Liver (tissue), 8 donors: ENCODE measurements at regions not wholly inside any gene's neighbourhood (a gene's known extent, or its start where the extent isn't known, plus 50 kb on each side); places are given as distances from the start of the nearest gene placed in this dataset.

Experiments
- DNase-seq: peaks from one replicate; pipeline ENCODE4 v3.0.0-alpha.2; 2017; ENCODE audit warnings: low spot score
- H3K27ac ChIP-seq, 2 donors: one replicate each; pipeline ENCODE4 v1.7.0; 2013; ENCODE audit warnings: inconsistent platforms in 2 of 2, low read length in 2 of 2, control low read depth in 1 of 2, low read depth in 1 of 2, mild to moderate bottlenecking in 1 of 2
- H3K27me3 ChIP-seq, 4 donors: one replicate each; pipeline versions ENCODE4 v1.6.1 to v1.7.0; 2013; ENCODE audit warnings: low read length in 3 of 4, inconsistent platforms in 1 of 4, mild to moderate bottlenecking in 1 of 4, moderate library complexity in 1 of 4; ENCODE audit not compliant: control insufficient read depth in 4 of 4, insufficient read depth in 4 of 4
- H3K36me3 ChIP-seq, 4 donors: one replicate each; pipeline versions ENCODE4 v1.6.1 to v1.7.0; 2013; ENCODE audit warnings: low read length in 3 of 4, mild to moderate bottlenecking in 3 of 4, low read depth in 1 of 4, moderate library complexity in 1 of 4; ENCODE audit not compliant: control insufficient read depth in 4 of 4, insufficient read depth in 3 of 4
- H3K4me1 ChIP-seq, 4 donors: one replicate each; pipeline versions ENCODE4 v1.6.1 to v1.7.0; 2013; ENCODE audit warnings: low read length in 3 of 4, mild to moderate bottlenecking in 3 of 4, moderate library complexity in 1 of 4; ENCODE audit not compliant: control insufficient read depth in 4 of 4, insufficient read depth in 4 of 4
- H3K4me3 ChIP-seq, 3 donors: one replicate each; pipeline versions ENCODE4 v1.6.1 to v1.7.0; 2013; ENCODE audit warnings: low read length in 3 of 3, control low read depth in 1 of 3, low read depth in 1 of 3, mild to moderate bottlenecking in 1 of 3
- H3K9ac ChIP-seq, 2 donors: one replicate each; pipeline ENCODE4 v1.7.0; 2013; ENCODE audit warnings: low read length in 2 of 2, mild to moderate bottlenecking in 2 of 2, moderate library complexity in 2 of 2, control low read depth in 1 of 2, low read depth in 1 of 2
- H3K9me3 ChIP-seq, 4 donors: one replicate each; pipeline versions ENCODE4 v1.6.1 to v1.7.0; 2013; ENCODE audit warnings: low read length in 3 of 4; ENCODE audit not compliant: control insufficient read depth in 4 of 4
- EGR1 ChIP-seq, 2 donors: IDR thresholded peaks; 2 replicates each; pipeline ENCODE4 v1.6.1; 2016 to 2018; ENCODE audit warnings: antibody characterized with exemption in 2 of 2, low read depth in 2 of 2
- FOXA1 ChIP-seq: IDR thresholded peaks from 2 replicates; pipeline ENCODE4 v1.6.1; 2016; ENCODE audit warnings: antibody characterized with exemption
- FOXA2 ChIP-seq: IDR thresholded peaks from 2 replicates; pipeline ENCODE4 v1.6.1; 2016; ENCODE audit warnings: antibody characterized with exemption
- GABPA ChIP-seq, 2 donors: IDR thresholded peaks in 1 of 2; conservative IDR thresholded peaks in 1 of 2; 2 replicates each; pipeline ENCODE4 v1.6.1; 2016; ENCODE audit warnings: antibody characterized with exemption in 2 of 2, mild to moderate bottlenecking in 1 of 2, moderate library complexity in 1 of 2
- HNF4A ChIP-seq, 2 donors: conservative IDR thresholded peaks; 2 replicates each; pipeline ENCODE4 v1.6.1; 2016; ENCODE audit warnings: antibody characterized with exemption in 2 of 2, mild to moderate bottlenecking in 2 of 2
- HNF4G ChIP-seq: IDR thresholded peaks from 2 replicates; pipeline ENCODE4 v1.6.1; 2016; ENCODE audit warnings: antibody characterized with exemption
- JUND ChIP-seq, 2 donors: IDR thresholded peaks; 2 replicates each; pipeline ENCODE4 v1.6.1; 2016; ENCODE audit warnings: antibody characterized with exemption in 2 of 2
- NR2F2 ChIP-seq: IDR thresholded peaks from 2 replicates; pipeline ENCODE4 v1.6.1; 2016; ENCODE audit warnings: antibody characterized with exemption
- RAD21 ChIP-seq, 2 donors: IDR thresholded peaks; 2 replicates each; pipeline ENCODE4 v1.6.1; 2016; ENCODE audit warnings: antibody characterized with exemption in 2 of 2, mild to moderate bottlenecking in 2 of 2
- RXRA ChIP-seq, 2 donors: IDR thresholded peaks; 2 replicates each; pipeline ENCODE4 v1.6.1; 2017 to 2018; ENCODE audit warnings: antibody characterized with exemption in 2 of 2, mild to moderate bottlenecking in 1 of 2
- SP1 ChIP-seq: IDR thresholded peaks from 2 replicates; pipeline ENCODE4 v1.6.1; 2018; ENCODE audit warnings: antibody characterized with exemption, mild to moderate bottlenecking
- YY1 ChIP-seq: IDR thresholded peaks from 2 replicates; pipeline ENCODE4 v1.6.1; 2016; ENCODE audit warnings: antibody characterized with exemption, mild to moderate bottlenecking
- WGBS: extraction: QIAGEN DNeasy Blood & Tissue Kit; methylation state at CpG from one replicate; pipeline ENCODE4 v1.1.7; 2013; 5-methylcytosine and 5-hydroxymethylcytosine counted together
- TF ChIP-seq, protein P1 (sequence below): IDR thresholded peaks from 2 replicates; pipeline ENCODE4 v1.6.1; 2016; ENCODE audit warnings: antibody characterized with exemption
- TF ChIP-seq, protein P2 (sequence below): fragments of 150-350 bp; IDR thresholded peaks from 2 replicates; pipeline ENCODE4 v1.5.1; 2017; ENCODE audit warnings: improper control_type of control experiment, low read depth, low read length; ENCODE audit not compliant: missing input control
- TF ChIP-seq, protein P3 (sequence below): IDR thresholded peaks from 2 replicates; pipeline ENCODE4 v1.6.1; 2016; ENCODE audit warnings: antibody characterized with exemption, mild to moderate bottlenecking
- TF ChIP-seq, protein P4 (sequence below): IDR thresholded peaks from 2 replicates; pipeline ENCODE4 v1.6.1; 2016; ENCODE audit warnings: antibody characterized with exemption
- donor health status: healthy.
- donor health status: healthy.
- donor health status: healthy.
- donor health status: healthy.
- donor health status: healthy.

DNA sequence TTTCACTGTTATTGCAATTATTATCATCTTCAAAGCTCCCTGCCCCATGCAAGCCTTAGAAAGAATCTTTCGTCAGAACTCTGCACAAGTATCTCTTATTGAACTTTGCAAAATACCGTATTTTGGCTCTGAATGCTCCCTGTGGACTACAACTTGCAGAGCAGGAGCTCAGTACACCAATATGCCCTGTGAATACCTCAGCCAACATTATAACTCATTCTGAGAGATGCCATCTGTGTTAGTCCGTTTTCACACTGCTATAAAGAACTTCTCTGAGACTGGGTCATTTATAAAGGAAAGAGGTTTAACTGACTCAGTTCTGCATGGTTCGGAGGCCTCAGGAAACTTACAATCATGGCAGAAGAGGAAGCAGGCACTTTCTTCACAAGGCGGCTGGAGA is 87.2 kb upstream of the XYLT1 start:
- Histone ChIP-seq H3K27ac (no peak overlapping the region), H3K27me3 (peaks cover 0 to 5% (median 2%) of the 10 kb centered on the region in 4 donors), H3K36me3 (no peaks in the 10 kb centered on the region), H3K9me3 (no peaks in the 10 kb centered on the region), H3K4me3 (no peak overlapping the region), H3K4me1 (no peaks in the 10 kb centered on the region), H3K9ac (no peak overlapping the region)
- 52% methylated on average over 5 of the region's 5 CpGs for WGBS
- no peak for DNase-seq
- TF ChIP-seq FOXA1: no peak
- no peak for TF ChIP-seq EGR1 (IDR thresholded peaks at IDR 0.05; ENCODE audit: low read depth in 2 of 2)
- no peak for TF ChIP-seq RAD21 (IDR thresholded peaks at IDR 0.05)
- TF ChIP-seq GABPA (IDR thresholded peaks at IDR 0.05 in 1 of 2, conservative IDR thresholded peaks at IDR 0.05 in 1 of 2): no peak
- TF ChIP-seq HNF4A (conservative IDR thresholded peaks at IDR 0.05): no peak
- no peak for TF ChIP-seq JUND (IDR thresholded peaks at IDR 0.05)
- no peak for TF ChIP-seq SP1
- TF ChIP-seq, protein P1, sequence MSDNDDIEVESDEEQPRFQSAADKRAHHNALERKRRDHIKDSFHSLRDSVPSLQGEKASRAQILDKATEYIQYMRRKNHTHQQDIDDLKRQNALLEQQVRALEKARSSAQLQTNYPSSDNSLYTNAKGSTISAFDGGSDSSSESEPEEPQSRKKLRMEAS: no peak
- TF ChIP-seq, protein P2, sequence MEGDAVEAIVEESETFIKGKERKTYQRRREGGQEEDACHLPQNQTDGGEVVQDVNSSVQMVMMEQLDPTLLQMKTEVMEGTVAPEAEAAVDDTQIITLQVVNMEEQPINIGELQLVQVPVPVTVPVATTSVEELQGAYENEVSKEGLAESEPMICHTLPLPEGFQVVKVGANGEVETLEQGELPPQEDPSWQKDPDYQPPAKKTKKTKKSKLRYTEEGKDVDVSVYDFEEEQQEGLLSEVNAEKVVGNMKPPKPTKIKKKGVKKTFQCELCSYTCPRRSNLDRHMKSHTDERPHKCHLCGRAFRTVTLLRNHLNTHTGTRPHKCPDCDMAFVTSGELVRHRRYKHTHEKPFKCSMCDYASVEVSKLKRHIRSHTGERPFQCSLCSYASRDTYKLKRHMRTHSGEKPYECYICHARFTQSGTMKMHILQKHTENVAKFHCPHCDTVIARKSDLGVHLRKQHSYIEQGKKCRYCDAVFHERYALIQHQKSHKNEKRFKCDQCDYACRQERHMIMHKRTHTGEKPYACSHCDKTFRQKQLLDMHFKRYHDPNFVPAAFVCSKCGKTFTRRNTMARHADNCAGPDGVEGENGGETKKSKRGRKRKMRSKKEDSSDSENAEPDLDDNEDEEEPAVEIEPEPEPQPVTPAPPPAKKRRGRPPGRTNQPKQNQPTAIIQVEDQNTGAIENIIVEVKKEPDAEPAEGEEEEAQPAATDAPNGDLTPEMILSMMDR: no peak
- no peak for TF ChIP-seq FOXA2

DNA sequence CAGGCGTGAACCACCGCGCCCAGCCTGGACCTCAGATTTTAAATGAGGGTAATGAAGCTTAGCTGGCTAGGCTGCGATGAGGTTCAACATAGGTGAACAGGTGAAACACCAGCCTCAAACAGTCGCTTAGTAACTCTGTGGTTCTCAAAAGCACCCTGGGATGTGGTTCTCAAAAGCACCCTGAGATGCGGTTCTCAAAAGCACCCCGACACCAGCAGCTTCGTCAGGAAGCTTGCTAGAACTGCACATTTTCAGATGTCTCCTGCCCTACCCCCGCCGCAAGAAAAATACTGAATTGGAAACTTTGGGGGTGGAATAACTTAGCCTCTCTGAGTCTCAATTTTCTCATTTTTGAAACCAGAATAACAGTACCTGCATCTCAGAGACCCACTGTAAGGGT is 86.7 kb upstream of the XYLT1 start:
- H3K9ac ChIP-seq: no peak overlapping the region
- H3K27me3 ChIP-seq: peaks cover 0 to 5% (median 2%) of the 10 kb centered on the region in 4 donors
- no peaks in the 10 kb centered on the region for H3K36me3 ChIP-seq
- whole genome bisulfite sequencing: 81% methylated on average over 10 of the region's 10 CpGs
- no peak overlapping the region for H3K4me3 ChIP-seq
- no peaks in the 10 kb centered on the region for H3K9me3 ChIP-seq
- no peak for DNase-seq
- H3K4me1 ChIP-seq: no peaks in the 10 kb centered on the region
- TF ChIP-seq SP1 (no peak), NR2F2 (no peak), RAD21 (IDR thresholded peaks at IDR 0.05) (no peak), HNF4G (no peak), FOXA1 (no peak), GABPA (IDR thresholded peaks at IDR 0.05 in 1 of 2, conservative IDR thresholded peaks at IDR 0.05 in 1 of 2) (no peak), HNF4A (conservative IDR thresholded peaks at IDR 0.05) (no peak), RXRA (IDR thresholded peaks at IDR 0.05) (no peak), FOXA2 (no peak)
- TF ChIP-seq, protein P2: no peak
- H3K27ac ChIP-seq: no peak overlapping the region

DNA sequence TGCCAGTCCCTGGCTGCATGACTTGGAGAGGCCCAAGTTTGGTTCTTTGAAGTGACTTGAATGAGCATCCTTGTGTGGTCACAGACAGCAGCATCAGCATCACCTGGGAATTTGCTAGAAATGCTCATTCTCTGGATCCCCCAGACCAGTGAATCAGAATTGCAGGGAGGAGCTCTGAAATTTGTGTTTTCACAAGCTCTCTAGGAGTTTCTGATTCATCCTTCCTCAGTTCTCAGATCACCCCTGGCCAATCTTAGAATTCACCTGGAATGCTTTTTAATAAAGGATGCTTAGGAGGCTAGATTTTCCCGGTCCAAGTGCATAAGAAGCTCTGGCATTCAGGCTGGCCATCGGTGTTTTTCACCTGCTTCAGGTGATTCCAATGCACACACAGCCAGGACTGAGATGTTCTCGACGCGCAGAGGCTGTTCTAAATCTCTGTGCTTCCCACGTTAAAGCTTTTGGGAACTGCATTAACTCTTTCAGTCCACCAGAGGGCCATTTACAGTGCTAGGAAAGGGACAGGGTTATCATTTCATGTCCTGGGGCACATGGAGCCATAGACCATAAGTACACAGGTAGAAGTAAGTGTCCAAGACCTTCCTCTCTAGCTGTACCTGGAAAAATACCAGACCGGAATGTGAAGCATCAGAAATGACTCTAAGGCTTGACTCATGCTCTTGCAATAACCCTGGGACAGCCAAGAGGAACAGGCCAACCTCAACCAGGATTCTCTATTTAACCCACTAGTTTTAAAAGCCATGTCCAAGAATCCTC is 85.7 kb upstream of the XYLT1 start:
- Histone ChIP-seq H3K27me3 (peaks cover 0 to 5% (median 2%) of the 10 kb centered on the region in 4 donors), H3K4me1 (no peaks in the 10 kb centered on the region), H3K27ac (no peak overlapping the region), H3K9ac (no peak overlapping the region), H3K4me3 (no peak overlapping the region), H3K9me3 (no peaks in the 10 kb centered on the region), H3K36me3 (no peaks in the 10 kb centered on the region)
- 22% methylated on average over 7 of the region's 7 CpGs for WGBS
- DNase-seq: no peak
- TF ChIP-seq, protein P3, sequence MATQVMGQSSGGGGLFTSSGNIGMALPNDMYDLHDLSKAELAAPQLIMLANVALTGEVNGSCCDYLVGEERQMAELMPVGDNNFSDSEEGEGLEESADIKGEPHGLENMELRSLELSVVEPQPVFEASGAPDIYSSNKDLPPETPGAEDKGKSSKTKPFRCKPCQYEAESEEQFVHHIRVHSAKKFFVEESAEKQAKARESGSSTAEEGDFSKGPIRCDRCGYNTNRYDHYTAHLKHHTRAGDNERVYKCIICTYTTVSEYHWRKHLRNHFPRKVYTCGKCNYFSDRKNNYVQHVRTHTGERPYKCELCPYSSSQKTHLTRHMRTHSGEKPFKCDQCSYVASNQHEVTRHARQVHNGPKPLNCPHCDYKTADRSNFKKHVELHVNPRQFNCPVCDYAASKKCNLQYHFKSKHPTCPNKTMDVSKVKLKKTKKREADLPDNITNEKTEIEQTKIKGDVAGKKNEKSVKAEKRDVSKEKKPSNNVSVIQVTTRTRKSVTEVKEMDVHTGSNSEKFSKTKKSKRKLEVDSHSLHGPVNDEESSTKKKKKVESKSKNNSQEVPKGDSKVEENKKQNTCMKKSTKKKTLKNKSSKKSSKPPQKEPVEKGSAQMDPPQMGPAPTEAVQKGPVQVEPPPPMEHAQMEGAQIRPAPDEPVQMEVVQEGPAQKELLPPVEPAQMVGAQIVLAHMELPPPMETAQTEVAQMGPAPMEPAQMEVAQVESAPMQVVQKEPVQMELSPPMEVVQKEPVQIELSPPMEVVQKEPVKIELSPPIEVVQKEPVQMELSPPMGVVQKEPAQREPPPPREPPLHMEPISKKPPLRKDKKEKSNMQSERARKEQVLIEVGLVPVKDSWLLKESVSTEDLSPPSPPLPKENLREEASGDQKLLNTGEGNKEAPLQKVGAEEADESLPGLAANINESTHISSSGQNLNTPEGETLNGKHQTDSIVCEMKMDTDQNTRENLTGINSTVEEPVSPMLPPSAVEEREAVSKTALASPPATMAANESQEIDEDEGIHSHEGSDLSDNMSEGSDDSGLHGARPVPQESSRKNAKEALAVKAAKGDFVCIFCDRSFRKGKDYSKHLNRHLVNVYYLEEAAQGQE: no peak
- TF ChIP-seq RXRA (IDR thresholded peaks at IDR 0.05) (no peak), EGR1 (IDR thresholded peaks at IDR 0.05; ENCODE audit: low read depth in 2 of 2) (no peak), GABPA (IDR thresholded peaks at IDR 0.05 in 1 of 2, conservative IDR thresholded peaks at IDR 0.05 in 1 of 2) (no peak), YY1 (no peak), HNF4A (conservative IDR thresholded peaks at IDR 0.05) (no peak), NR2F2 (no peak), JUND (IDR thresholded peaks at IDR 0.05) (no peak), HNF4G (no peak)
- TF ChIP-seq, protein P4, sequence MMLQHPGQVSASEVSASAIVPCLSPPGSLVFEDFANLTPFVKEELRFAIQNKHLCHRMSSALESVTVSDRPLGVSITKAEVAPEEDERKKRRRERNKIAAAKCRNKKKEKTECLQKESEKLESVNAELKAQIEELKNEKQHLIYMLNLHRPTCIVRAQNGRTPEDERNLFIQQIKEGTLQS: no peak
